GM23248 (cell line): ENCODE measurements at regions not wholly inside any gene's neighbourhood (a gene's known extent, or its start where the extent isn't known, plus 50 kb on each side); places are given as distances from the start of the nearest gene placed in this dataset.

Experiments used
- DNase-seq: peaks from one replicate; pipeline ENCODE4 v3.0.0-alpha.2; 2015
- H2AFZ ChIP-seq: fragments of 200-600 bp; sonication (generic); 2 replicates; pipeline ENCODE4 v1.6.1; 2016; ENCODE audit warnings: antibody characterized with exemption
- H3F3A ChIP-seq: fragments of 200-600 bp; sonication (generic); 2 replicates; pipeline ENCODE4 v1.6.1; 2016; ENCODE audit warnings: mild to moderate bottlenecking, antibody characterized with exemption, mixed run types; ENCODE audit not compliant: insufficient read depth
- H3K27ac ChIP-seq: fragments of 200-600 bp; sonication (generic); 2 replicates; pipeline ENCODE4 v1.5.1; 2016; ENCODE audit warnings: mild to moderate bottlenecking
- H3K27me3 ChIP-seq: fragments of 200-600 bp; sonication (generic); replicated peaks from 2 replicates; pipeline ENCODE4 v1.6.1; 2016; ENCODE audit warnings: mild to moderate bottlenecking; ENCODE audit not compliant: insufficient read depth
- H3K36me3 ChIP-seq: fragments of 200-600 bp; sonication (generic); 2 replicates; pipeline ENCODE4 v1.6.1; 2016; ENCODE audit warnings: low read depth, mild to moderate bottlenecking
- H3K4me1 ChIP-seq: fragments of 200-600 bp; sonication (generic); 2 replicates; pipeline ENCODE4 v1.6.1; 2016; ENCODE audit warnings: mild to moderate bottlenecking; ENCODE audit not compliant: insufficient read depth
- H3K4me2 ChIP-seq: fragments of 200-600 bp; sonication (generic); one replicate; pipeline ENCODE4 v1.6.1; 2016; ENCODE audit warnings: mild to moderate bottlenecking; ENCODE audit not compliant: unreplicated experiment
- H3K4me3 ChIP-seq: fragments of 200-600 bp; sonication (generic); 2 replicates; pipeline ENCODE4 v1.5.1; 2016; ENCODE audit warnings: mild to moderate bottlenecking
- H3K79me2 ChIP-seq: fragments of 200-600 bp; sonication (generic); 2 replicates; pipeline ENCODE4 v1.6.1; 2016; ENCODE audit warnings: mild to moderate bottlenecking; ENCODE audit not compliant: insufficient read depth
- H3K9ac ChIP-seq: fragments of 200-600 bp; sonication (generic); 2 replicates; pipeline ENCODE4 v1.6.1; 2016; ENCODE audit warnings: mild to moderate bottlenecking
- H3K9me2 ChIP-seq: fragments of 200-600 bp; sonication (generic); 2 replicates; pipeline ENCODE4 v1.6.1; 2016; ENCODE audit warnings: mixed run types, mild to moderate bottlenecking, moderate library complexity; ENCODE audit not compliant: insufficient read depth
- H3K9me3 ChIP-seq: fragments of 200-600 bp; sonication (generic); one replicate; pipeline ENCODE4 v1.6.1; 2017; ENCODE audit warnings: low read depth
- H4K20me1 ChIP-seq: fragments of 200-600 bp; sonication (generic); 2 replicates; pipeline ENCODE4 v1.6.0; 2016; ENCODE audit not compliant: insufficient read depth
- EZH2 ChIP-seq: fragments of 200-600 bp; sonication (generic); IDR thresholded peaks from 2 replicates; pipeline ENCODE4 v1.6.1; 2018; ENCODE audit warnings: antibody characterized with exemption, mild to moderate bottlenecking; ENCODE audit not compliant: insufficient read depth, poor library complexity, severe bottlenecking
- EZH2phosphoT487 ChIP-seq: fragments of 200-600 bp; sonication (generic); IDR thresholded peaks from 2 replicates; pipeline ENCODE4 v1.6.1; 2018; ENCODE audit warnings: antibody characterized with exemption, moderate library complexity, mild to moderate bottlenecking, low read depth; ENCODE audit not compliant: insufficient read depth
- WGBS, 2 experiments: methylation state at CpG; one replicate each; pipeline ENCODE4 v1.1.6; 2015 to 2017; ENCODE audit warnings: low lambda C conversion rate in 2 of 2, low coverage in 1 of 2; ENCODE audit errors: missing lambda C conversion rate in 2 of 2; 5-methylcytosine and 5-hydroxymethylcytosine counted together
- in situ Hi-C: fragments of 300-500 bp; cut with MboI; formaldehyde crosslinking; loops from 2 replicates; pipeline ENCODE4 v1.15.0; 2020

GRCh38 chr2:15681089-15681885 is 89.6 kb downstream of the DDX1 start:
- in situ Hi-C loops, result no loop called here
- 85 to 92% methylated on average over 4 of the region's 4 CpGs for WGBS, 2 experiments
- H3K4me2 ChIP-seq, result no peak overlapping the region
- no peaks in the 10 kb centered on the region for H3K4me1 ChIP-seq
- H3K27me3 ChIP-seq, result no peaks in the 10 kb centered on the region
- no peak overlapping the region for H3K27ac ChIP-seq
- H3K9ac ChIP-seq, result no peak overlapping the region
- no peaks in the 10 kb centered on the region for H4K20me1 ChIP-seq
- H3K36me3 ChIP-seq, result no peaks in the 10 kb centered on the region
- H3K9me2 ChIP-seq, result no peaks in the 10 kb centered on the region
- no peaks in the 10 kb centered on the region for H3K79me2 ChIP-seq
- H2AFZ ChIP-seq, result no peak overlapping the region
- no peaks in the 10 kb centered on the region for H3F3A ChIP-seq
- H3K4me3 ChIP-seq, result no peak overlapping the region
- TF ChIP-seq EZH2phosphoT487 (no peak), EZH2 (no peak)
- no peak for DNase-seq
- H3K9me3 ChIP-seq, result no peaks in the 10 kb centered on the region

DNA sequence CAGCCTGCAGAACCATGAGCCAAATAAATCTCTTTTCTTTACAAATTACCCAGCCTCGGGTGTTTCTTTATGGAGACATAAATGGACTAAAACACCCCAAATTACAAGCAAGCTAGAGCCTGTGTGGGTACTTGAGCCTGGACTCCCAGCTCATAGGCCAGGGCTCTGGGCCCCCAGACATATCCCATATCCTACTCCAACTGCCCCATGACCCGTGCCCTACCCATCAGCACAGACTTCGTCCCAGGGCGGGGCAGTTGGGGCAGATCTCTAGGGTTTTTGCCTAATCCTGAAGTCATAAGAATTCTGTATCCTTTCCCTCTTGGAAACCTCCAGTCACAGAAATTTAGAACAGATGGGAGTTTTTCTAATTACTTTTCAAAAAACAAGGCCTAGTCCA is 90.7 kb downstream of the DDX1 start:
- TF ChIP-seq EZH2 (no peak), EZH2phosphoT487 (no peak)
- H3K9ac ChIP-seq, result no peak overlapping the region
- H3K36me3 ChIP-seq, result no peaks in the 10 kb centered on the region
- no peaks in the 10 kb centered on the region for H3K79me2 ChIP-seq
- no peaks in the 10 kb centered on the region for H3F3A ChIP-seq
- H2AFZ ChIP-seq, result no peak overlapping the region
- DNase-seq, result no peak
- no peaks in the 10 kb centered on the region for H3K4me1 ChIP-seq
- no peak overlapping the region for H3K4me3 ChIP-seq
- no peaks in the 10 kb centered on the region for H4K20me1 ChIP-seq
- WGBS, 2 experiments, result 0 to 1% methylated on average over 4 of the region's 4 CpGs
- H3K27me3 ChIP-seq, result no peaks in the 10 kb centered on the region
- no peak overlapping the region for H3K4me2 ChIP-seq
- no peaks in the 10 kb centered on the region for H3K9me2 ChIP-seq
- in situ Hi-C loops, result no loop called here
- H3K9me3 ChIP-seq, result no peaks in the 10 kb centered on the region
- H3K27ac ChIP-seq, result no peak overlapping the region

GRCh38 chr2:15684161-15685039 is 92.7 kb downstream of the DDX1 start:
- no peaks in the 10 kb centered on the region for H3K27me3 ChIP-seq
- H3K9me2 ChIP-seq, result no peaks in the 10 kb centered on the region
- H4K20me1 ChIP-seq, result no peaks in the 10 kb centered on the region
- no peak overlapping the region for H3K27ac ChIP-seq
- no peak overlapping the region for H3K4me2 ChIP-seq
- TF ChIP-seq EZH2phosphoT487 (no peak), EZH2 (no peak)
- H3K79me2 ChIP-seq, result no peaks in the 10 kb centered on the region
- no peaks in the 10 kb centered on the region for H3K4me1 ChIP-seq
- H3K36me3 ChIP-seq, result no peaks in the 10 kb centered on the region
- H3K9ac ChIP-seq, result no peak overlapping the region
- in situ Hi-C loops, result no loop called here
- H3F3A ChIP-seq, result no peaks in the 10 kb centered on the region
- no peak overlapping the region for H2AFZ ChIP-seq
- H3K4me3 ChIP-seq, result no peak overlapping the region
- H3K9me3 ChIP-seq, result no peaks in the 10 kb centered on the region
- 66 to 69% methylated on average over 13 of the region's 13 CpGs for WGBS, 2 experiments
- no peak for DNase-seq

DNA sequence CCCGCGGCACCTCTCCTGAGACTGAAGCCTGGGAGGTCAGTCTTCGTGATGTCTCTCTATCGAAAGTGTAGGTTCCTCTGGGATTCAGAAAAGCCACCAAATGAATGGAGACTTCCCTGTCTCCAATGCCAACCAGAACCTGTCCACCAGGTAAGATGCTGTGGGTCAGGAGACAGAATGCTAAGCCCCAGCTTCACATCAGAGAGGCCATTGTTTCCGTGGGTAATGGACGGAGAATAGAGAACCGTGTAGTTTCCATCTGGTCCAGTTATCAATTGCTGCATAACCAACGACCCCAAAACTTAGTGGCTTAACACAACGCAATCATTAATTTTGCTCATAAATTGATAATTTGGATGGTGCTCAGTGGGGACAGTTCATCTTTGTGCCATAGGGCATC is 93.5 kb downstream of the DDX1 start:
- Histone ChIP-seq H3K9ac (no peak overlapping the region), H3K9me3 (no peaks in the 10 kb centered on the region), H3K9me2 (no peaks in the 10 kb centered on the region), H3K27ac (no peak overlapping the region), H4K20me1 (no peaks in the 10 kb centered on the region), H3K4me1 (no peaks in the 10 kb centered on the region), H3K36me3 (no peaks in the 10 kb centered on the region), H2AFZ (no peak overlapping the region), H3K4me3 (no peak overlapping the region), H3K4me2 (no peak overlapping the region), H3K79me2 (no peaks in the 10 kb centered on the region), H3K27me3 (no peaks in the 10 kb centered on the region), H3F3A (no peaks in the 10 kb centered on the region)
- DNase-seq, result no peak
- in situ Hi-C loops, result no loop called here
- TF ChIP-seq EZH2 (no peak), EZH2phosphoT487 (no peak)
- 54 to 61% methylated on average over 9 of the region's 9 CpGs for WGBS, 2 experiments
